ENCODE measurements at regions not wholly inside any gene's neighbourhood (a gene's known extent, or its start where the extent isn't known, plus 50 kb on each side); places are given as distances from the start of the nearest gene placed in this dataset.
A peak's percentile ranks its signal among the peaks of the same experiment; 100 is the strongest.

GRCh38 chr22:33130473-33130872, 72.3 kb upstream of the SYN3 start (continued):
- no peak for TF ChIP-seq FIP1L1 (IDR thresholded peaks at IDR 0.05; ENCODE audit: borderline replicate concordance, insufficient read depth, low read depth, low read length)
- no peak for TF ChIP-seq RNF2 (conservative IDR thresholded peaks at IDR 0.05; ENCODE audit: low read depth)
- no peak for TF ChIP-seq ZNF180 (CRISPR knock-in tag; IDR thresholded peaks at IDR 0.05; ENCODE audit: borderline replicate concordance, low read depth)
- 0 out of 2 replicates have a peak, but pooled peaks have one; percentile 49 for TF ChIP-seq NFIC (IDR thresholded peaks at IDR 0.05; ENCODE audit: low read length)
- TF ChIP-seq ZFP90 (CRISPR knock-in tag; IDR thresholded peaks at IDR 0.05; ENCODE audit: borderline replicate concordance) = no peak
- no peak for TF ChIP-seq ONECUT2 (CRISPR knock-in tag; IDR thresholded peaks at IDR 0.05)
- no peak for TF ChIP-seq TSC22D2 (CRISPR knock-in tag; IDR thresholded peaks at IDR 0.05; ENCODE audit: borderline replicate concordance)
- no peak for TF ChIP-seq CREBL2 (CRISPR knock-in tag; IDR thresholded peaks at IDR 0.05; ENCODE audit: borderline replicate concordance)
- no peak for TF ChIP-seq JUNB (CRISPR knock-in tag; IDR thresholded peaks at IDR 0.05; ENCODE audit: borderline replicate concordance)
- TF ChIP-seq ZSCAN31 (CRISPR knock-in tag; IDR thresholded peaks at IDR 0.05; ENCODE audit: low read depth) = no peak
- TF ChIP-seq ZNF10 (CRISPR knock-in tag; IDR thresholded peaks at IDR 0.05; ENCODE audit: borderline replicate concordance, low read depth) = no peak
- TF ChIP-seq MNT (IDR thresholded peaks at IDR 0.05) = no peak
- no peak for TF ChIP-seq THAP9 (CRISPR knock-in tag; IDR thresholded peaks at IDR 0.05; ENCODE audit: borderline replicate concordance)
- no peak for TF ChIP-seq ZNF780A (CRISPR knock-in tag; IDR thresholded peaks at IDR 0.05)
- no peak for TF ChIP-seq TMF1 (CRISPR knock-in tag; IDR thresholded peaks at IDR 0.05; ENCODE audit: low read depth)
- TF ChIP-seq ZNF724P (CRISPR knock-in tag; IDR thresholded peaks at IDR 0.05; ENCODE audit: borderline replicate concordance) = no peak
- no peak for TF ChIP-seq SMAD1 (CRISPR knock-in tag; IDR thresholded peaks at IDR 0.05; ENCODE audit: borderline replicate concordance, low read depth)
- no peak for TF ChIP-seq SMARCC2 (IDR thresholded peaks at IDR 0.05)
- no peak for TF ChIP-seq IKZF1 (IDR thresholded peaks at IDR 0.05)
- TF ChIP-seq ZFP82 (CRISPR knock-in tag; IDR thresholded peaks at IDR 0.05; ENCODE audit: borderline replicate concordance) = no peak
- TF ChIP-seq STAG1 (CRISPR knock-in tag; IDR thresholded peaks at IDR 0.05) = no peak
- peak; percentile 60; the same call in 1 of the 2 replicates for TF ChIP-seq RCOR2 (CRISPR knock-in tag; IDR thresholded peaks at IDR 0.05)
- no peak for TF ChIP-seq BRD4 (CRISPR knock-in tag; IDR thresholded peaks at IDR 0.05)
- no peak for TF ChIP-seq SP1 (IDR thresholded peaks at IDR 0.05)
- no peak for TF ChIP-seq SP1 (CRISPR knock-in tag; IDR thresholded peaks at IDR 0.05)
- TF ChIP-seq KLF16 (CRISPR knock-in tag; IDR thresholded peaks at IDR 0.05) = peak in 1 of 2 experiments; percentile 52; a peak in 1 of 4 replicates
- no peak for TF ChIP-seq CHCHD3 (CRISPR knock-in tag; IDR thresholded peaks at IDR 0.05)
- no peak for TF ChIP-seq IRF9 (CRISPR knock-in tag; IDR thresholded peaks at IDR 0.05; ENCODE audit: borderline replicate concordance)

Measured in HepG2 (cell line).